ENCODE measurements at regions not wholly inside any gene's neighbourhood (a gene's known extent, or its start where the extent isn't known, plus 50 kb on each side); places are given as distances from the start of the nearest gene placed in this dataset.
A peak's percentile ranks its signal among the peaks of the same experiment; 100 is the strongest.

- peak; percentile 84 for DNase-seq
Observed at GRCh38 chr2:62296832-62297623, 101.1 kb downstream of the B3GNT2 start.

- DNase-seq: peak; percentile 84
Observed at GRCh38 chr2:62296034-62296831, 100.3 kb downstream of the B3GNT2 start.

GRCh38 chr2:62293490-62294271, 97.8 kb downstream of the B3GNT2 start:
- no peak for DNase-seq

DNA sequence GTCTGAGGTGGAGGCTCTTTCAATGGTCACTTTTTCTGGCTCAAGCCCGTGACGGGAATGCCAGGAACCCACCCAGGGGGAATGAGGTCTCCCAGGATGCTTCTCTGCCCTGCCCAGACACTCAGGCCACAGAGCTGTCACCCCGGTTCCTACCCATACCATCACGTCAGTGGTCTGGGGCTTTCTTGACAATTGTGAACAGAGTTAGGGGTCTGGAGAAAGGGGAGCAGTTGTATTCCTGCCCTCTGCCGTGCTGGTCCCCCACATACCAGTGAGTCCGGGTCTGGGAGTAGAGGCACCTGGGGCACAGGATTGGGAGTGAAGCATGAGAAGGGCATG, 97.2 kb downstream of the B3GNT2 start:
- DNase-seq: no peak

GRCh38 chr2:62292190-62292589, 96.3 kb downstream of the B3GNT2 start:
- DNase-seq: peak; percentile 17

DNA sequence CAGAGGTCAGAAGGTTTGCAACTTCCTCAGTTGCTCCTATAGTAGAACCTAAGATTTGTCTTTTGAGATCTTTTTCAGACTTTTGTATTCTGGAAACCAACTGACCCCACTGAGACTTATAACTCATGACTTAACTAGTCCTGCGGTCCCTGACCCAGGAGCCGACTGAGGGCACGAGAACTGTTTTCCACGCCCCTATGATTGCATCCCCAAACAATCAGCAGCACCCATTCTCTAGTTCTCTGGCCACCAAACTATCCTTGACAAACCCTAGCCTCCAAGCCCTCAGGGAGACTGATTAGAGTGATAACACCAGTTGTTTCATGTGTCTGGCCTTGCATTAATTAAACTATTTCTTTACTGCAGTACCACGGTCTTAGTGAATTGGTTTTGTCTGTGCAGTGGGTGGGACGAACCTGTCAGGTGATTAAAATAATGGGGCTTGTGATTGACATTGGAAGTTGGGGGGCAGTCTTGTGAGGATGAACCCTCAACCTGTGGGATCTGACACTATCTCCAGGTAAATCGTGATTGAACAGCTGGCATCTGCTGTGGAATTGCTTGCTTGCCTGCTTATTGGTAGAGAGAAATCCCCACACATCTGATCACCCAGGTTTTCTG, 95.7 kb downstream of the B3GNT2 start:
- peak; percentile 7 for DNase-seq

DNA sequence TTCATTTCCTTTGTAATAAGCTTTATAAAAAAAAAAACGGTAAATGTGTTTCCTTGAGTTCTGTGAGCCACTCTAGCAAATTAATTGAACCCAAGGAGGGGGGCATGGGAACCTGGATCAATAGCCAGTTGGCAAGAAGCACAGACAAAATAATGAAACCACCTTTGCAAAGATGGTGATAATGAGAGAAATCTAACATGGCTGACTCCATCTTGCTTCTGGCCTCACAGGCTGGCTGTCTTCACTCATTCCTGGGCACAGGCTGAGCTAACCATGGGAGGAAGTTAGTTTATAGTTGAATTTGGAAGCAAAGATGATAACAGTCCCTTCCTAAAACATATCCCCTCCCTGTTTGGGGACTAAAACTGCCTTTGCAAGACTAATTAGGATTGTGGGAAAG, 95.1 kb downstream of the B3GNT2 start:
- DNase-seq: no peak

DNA sequence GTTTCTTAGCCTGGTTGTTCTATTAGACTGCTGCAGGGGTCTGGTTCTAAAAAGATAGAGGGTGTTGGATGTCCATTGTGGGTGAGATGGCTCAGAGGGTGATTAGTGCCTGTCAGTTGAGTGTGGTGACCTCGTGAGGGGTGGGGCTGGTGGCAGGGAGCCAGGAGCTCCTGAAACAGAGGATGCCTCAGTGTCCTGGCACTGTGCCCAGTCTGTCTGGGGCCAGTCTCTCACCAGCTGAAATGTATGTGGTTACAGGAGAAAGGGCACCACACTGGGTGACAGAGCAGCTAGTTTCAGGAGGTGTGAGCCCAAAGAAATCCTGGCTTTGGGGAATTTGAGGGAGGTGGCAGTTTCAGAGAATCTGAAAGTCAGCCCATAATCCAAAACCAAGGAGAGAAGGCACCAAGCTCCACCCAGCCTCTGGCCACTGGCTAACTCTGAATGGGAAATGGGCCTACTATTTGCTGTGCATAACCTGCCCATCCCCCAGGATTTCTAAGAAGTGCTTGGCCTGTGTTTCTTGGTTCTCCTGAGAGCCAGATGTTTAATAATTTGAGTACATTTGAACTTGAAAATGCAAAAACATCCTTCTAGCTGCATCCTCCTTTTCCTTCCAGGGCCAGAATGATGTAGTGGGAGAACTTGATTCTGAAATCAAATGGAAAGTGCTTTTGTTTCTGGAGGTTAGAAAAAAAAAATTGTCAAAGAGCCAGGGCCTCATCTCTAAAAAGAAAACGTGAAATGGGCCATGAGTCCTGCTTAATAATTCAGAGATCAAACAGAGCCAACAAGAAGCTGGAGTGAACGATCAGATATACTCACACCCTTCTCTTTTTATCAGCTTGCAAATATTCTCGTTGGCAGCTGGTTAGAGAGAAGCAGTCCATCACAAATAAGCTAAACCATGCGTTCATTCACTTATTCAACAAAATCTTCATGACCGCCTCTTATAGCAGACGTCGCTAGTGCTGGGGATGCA, 92.3 kb downstream of the B3GNT2 start:
- DNase-seq: peak; percentile 91

- no peak for DNase-seq
Observed at GRCh38 chr2:62287282-62287681, 91.4 kb downstream of the B3GNT2 start.

- no peak for DNase-seq
Observed at GRCh38 chr2:62286089-62286785, 90.3 kb downstream of the B3GNT2 start.

- DNase-seq: no peak
Observed at GRCh38 chr2:62284980-62285379, 89.1 kb downstream of the B3GNT2 start.

DNA sequence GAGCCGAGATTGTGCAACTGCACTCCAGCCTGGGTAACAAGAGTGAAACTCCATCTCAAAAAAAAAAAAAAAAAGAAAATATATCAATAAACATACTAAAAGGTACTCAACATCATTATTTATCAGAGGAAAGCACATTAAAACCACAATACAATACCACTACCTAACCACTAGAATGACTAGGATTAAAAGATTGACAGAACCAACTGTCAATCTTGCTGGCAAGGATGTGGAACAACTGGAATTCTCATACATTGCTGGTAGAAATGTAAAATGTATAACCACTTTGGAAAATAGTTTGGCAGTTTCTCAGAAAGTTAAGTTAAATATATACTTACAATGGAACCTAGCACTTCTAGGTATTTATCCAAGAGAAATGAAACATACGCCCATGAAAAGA, 88.6 kb downstream of the B3GNT2 start:
- no peak for DNase-seq

DNA sequence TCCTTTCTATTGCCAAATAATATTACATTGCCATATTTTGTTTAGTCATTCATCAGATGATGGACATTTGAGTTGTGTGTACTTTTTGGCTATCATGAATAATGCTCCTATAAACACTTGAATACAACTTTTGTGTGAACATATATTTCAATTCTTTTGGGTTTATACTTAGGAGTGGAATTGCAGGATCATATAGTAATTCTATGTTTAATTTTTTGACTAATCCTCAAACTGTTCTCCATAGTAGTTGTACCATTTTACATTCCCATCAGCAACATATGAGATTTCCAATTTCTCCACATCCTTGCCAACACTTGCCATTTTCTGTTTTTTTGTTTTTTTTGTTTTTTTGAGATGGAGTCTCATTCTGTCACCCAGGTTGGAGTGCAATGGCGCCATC, 87.2 kb downstream of the B3GNT2 start:
- no peak for DNase-seq

DNA sequence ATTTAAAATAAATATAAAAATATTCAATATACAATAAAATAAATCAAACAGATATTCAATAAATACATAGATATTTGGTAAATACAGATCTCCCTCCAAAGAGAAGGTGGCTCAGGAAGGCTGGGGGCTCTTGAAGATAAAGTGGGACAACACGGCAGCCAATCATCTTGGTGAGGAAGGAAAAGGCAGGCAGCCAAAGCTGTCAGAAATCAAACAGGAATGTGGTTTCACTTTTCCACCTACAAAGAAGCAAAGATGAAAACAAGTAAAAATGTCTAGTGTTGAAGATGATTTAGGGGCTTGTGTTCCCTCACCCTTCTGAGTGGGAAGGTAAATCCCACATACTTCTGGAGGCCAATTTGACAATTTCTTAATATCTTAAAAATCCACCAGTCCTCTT, 85.7 kb downstream of the B3GNT2 start:
- no peak for DNase-seq

GRCh38 chr2:62277688-62278087, 81.8 kb downstream of the B3GNT2 start:
- peak; percentile 6 for DNase-seq
